ENCODE measurements at regions not wholly inside any gene's neighbourhood (a gene's known extent, or its start where the extent isn't known, plus 50 kb on each side); places are given as distances from the start of the nearest gene placed in this dataset.
"Not testable (repeated sequence)": the region's sequence is repeated elsewhere in the genome, so short reads cannot be mapped to it uniquely, and the experiment has no call there.

GRCh38 chr3:34139566-34139965 is 341.1 kb downstream of the PDCD6IP start:
- DNase-seq: no peak

GRCh38 chr3:34140616-34141015 is 342.2 kb downstream of the PDCD6IP start:
- no peak for DNase-seq

GRCh38 chr3:34141841-34142337 is 343.5 kb downstream of the PDCD6IP start:
- DNase-seq: no peak

- no peak for DNase-seq
These were observed 347.4 kb downstream of the PDCD6IP start for GRCh38 chr3:34145796-34146195.

- no peak for DNase-seq
These were observed 348.2 kb downstream of the PDCD6IP start for GRCh38 chr3:34146596-34146995.

- DNase-seq: no peak
These were observed 352.6 kb downstream of the PDCD6IP start for GRCh38 chr3:34150992-34151391.

GRCh38 chr3:34152656-34153055 is 354.2 kb downstream of the PDCD6IP start:
- DNase-seq: no peak

GRCh38 chr3:34155108-34155507 is 356.7 kb downstream of the PDCD6IP start:
- DNase-seq: no peak

GRCh38 chr3:34155666-34156065 is 357.2 kb downstream of the PDCD6IP start:
- no peak for DNase-seq

- DNase-seq: no peak
These were observed 359.1 kb downstream of the PDCD6IP start for GRCh38 chr3:34157491-34157890.

GRCh38 chr3:34159613-34160420 is 361.4 kb downstream of the PDCD6IP start:
- no peak for DNase-seq

GRCh38 chr3:34169636-34170035 is 371.2 kb downstream of the PDCD6IP start:
- not testable (repeated sequence) for DNase-seq

GRCh38 chr3:34174740-34175139 is 376.3 kb downstream of the PDCD6IP start:
- no peak for DNase-seq

GRCh38 chr3:34175636-34176176 is 377.3 kb downstream of the PDCD6IP start:
- no peak for DNase-seq

- no peak for DNase-seq
These were observed 378.3 kb downstream of the PDCD6IP start for GRCh38 chr3:34176723-34177122.

GRCh38 chr3:34178415-34178814 is 380.0 kb downstream of the PDCD6IP start:
- no peak for DNase-seq

- no peak for DNase-seq
These were observed 381.3 kb downstream of the PDCD6IP start for GRCh38 chr3:34179716-34180115.

- DNase-seq: no peak
These were observed 382.1 kb downstream of the PDCD6IP start for GRCh38 chr3:34180532-34180931.

- no peak for DNase-seq
These were observed 384.7 kb downstream of the PDCD6IP start for GRCh38 chr3:34183114-34183513.

GRCh38 chr3:34183611-34184340 is 385.3 kb downstream of the PDCD6IP start:
- DNase-seq: no peak

- DNase-seq: no peak
These were observed 386.9 kb downstream of the PDCD6IP start for GRCh38 chr3:34185301-34185700.

- no peak for DNase-seq
These were observed 390.7 kb downstream of the PDCD6IP start for GRCh38 chr3:34189133-34189532.

- no peak for DNase-seq
These were observed 398.5 kb downstream of the PDCD6IP start for GRCh38 chr3:34196914-34197313.

- DNase-seq: no peak
These were observed 399.9 kb downstream of the PDCD6IP start for GRCh38 chr3:34198309-34198708.
